OCI-LY7 (cell line): ENCODE measurements at regions not wholly inside any gene's neighbourhood (a gene's known extent, or its start where the extent isn't known, plus 50 kb on each side); places are given as distances from the start of the nearest gene placed in this dataset.

ENCODE experiments used
- EZH2phosphoT487 ChIP-seq: fragments of 200-600 bp; sonication (generic); IDR thresholded peaks from 2 replicates; pipeline ENCODE4 v1.6.1; 2018; ENCODE audit warnings: low read depth, borderline replicate concordance, mild to moderate bottlenecking, mixed run types, antibody characterized with exemption, low read length, moderate library complexity, mixed read lengths
- TF ChIP-seq, protein P1 (sequence below): fragments of 200-600 bp; sonication (generic); conservative IDR thresholded peaks from 2 replicates; pipeline ENCODE4 v1.5.1; 2014; ENCODE audit warnings: mild to moderate bottlenecking, antibody characterized with exemption, low read length, moderate library complexity, mixed read lengths

DNA sequence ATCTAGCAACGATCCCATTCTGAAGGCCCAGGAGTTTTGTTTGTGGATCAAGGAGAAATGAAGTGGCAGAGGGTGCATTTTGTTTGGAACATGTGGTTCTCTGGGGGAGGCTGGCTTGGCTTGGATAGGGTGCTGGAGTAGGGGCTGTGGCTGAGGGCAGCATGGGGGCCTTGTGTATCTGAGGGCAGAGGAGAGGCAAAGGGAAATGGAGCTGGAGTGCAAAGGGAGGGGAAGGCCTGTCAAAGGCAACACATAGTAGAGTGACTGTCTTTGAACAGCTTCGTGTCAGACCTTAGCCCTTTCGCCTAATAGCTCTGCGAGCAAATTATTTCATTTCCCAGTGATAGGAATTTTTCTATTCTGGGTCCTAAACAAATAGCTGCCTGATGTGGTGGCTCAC, 187.2 kb downstream of the KCNRG start:
- TF ChIP-seq, protein P1, sequence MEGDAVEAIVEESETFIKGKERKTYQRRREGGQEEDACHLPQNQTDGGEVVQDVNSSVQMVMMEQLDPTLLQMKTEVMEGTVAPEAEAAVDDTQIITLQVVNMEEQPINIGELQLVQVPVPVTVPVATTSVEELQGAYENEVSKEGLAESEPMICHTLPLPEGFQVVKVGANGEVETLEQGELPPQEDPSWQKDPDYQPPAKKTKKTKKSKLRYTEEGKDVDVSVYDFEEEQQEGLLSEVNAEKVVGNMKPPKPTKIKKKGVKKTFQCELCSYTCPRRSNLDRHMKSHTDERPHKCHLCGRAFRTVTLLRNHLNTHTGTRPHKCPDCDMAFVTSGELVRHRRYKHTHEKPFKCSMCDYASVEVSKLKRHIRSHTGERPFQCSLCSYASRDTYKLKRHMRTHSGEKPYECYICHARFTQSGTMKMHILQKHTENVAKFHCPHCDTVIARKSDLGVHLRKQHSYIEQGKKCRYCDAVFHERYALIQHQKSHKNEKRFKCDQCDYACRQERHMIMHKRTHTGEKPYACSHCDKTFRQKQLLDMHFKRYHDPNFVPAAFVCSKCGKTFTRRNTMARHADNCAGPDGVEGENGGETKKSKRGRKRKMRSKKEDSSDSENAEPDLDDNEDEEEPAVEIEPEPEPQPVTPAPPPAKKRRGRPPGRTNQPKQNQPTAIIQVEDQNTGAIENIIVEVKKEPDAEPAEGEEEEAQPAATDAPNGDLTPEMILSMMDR: no peak
- no peak for TF ChIP-seq EZH2phosphoT487
